WI38 (cell line): ENCODE measurements at regions not wholly inside any gene's neighbourhood (a gene's known extent, or its start where the extent isn't known, plus 50 kb on each side); places are given as distances from the start of the nearest gene placed in this dataset.

ENCODE experiments used
- H3K4me3 ChIP-seq: 2 replicates; pipeline ENCODE4 v1.5.1; 2011; ENCODE audit warnings: low read depth, mild to moderate bottlenecking, control low read depth, low read length
- CTCF ChIP-seq: IDR thresholded peaks from 2 replicates; pipeline ENCODE4 v1.5.1; 2012; ENCODE audit warnings: low read depth, mild to moderate bottlenecking, control low read depth, low read length

- no peak overlapping the region for H3K4me3 ChIP-seq
- TF ChIP-seq CTCF, result no peak
Measured at GRCh38 chr2:4445821-4446220, 742.4 kb downstream of the DCDC2C start.

DNA sequence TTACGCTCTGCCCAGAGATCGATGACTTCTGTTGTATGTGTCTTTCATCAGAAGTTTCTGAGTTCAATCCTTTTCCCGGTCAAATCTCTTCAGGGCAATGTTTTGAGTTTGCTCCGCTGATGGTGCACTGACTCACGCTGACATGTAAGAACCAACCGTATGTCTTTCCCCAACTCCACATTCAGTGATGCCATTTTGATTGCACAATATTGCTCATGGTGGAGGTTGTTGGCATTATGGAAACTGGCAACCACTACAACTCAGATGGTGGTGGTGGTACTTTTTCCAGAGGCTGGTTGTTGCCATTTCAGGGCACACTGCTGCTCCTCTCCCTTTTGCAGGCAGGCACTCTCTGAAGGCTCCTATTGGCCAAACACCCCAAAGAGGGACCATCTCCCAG is 751.5 kb downstream of the DCDC2C start:
- TF ChIP-seq CTCF, result no peak
- H3K4me3 ChIP-seq, result no peak overlapping the region

GRCh38 chr2:4455486-4456155 is 752.2 kb downstream of the DCDC2C start:
- no peak for TF ChIP-seq CTCF
- H3K4me3 ChIP-seq, result no peak overlapping the region

- TF ChIP-seq CTCF, result no peak
Measured at GRCh38 chr2:4464634-4465266, 761.4 kb downstream of the DCDC2C start.

GRCh38 chr2:4465671-4466070 is 762.3 kb downstream of the DCDC2C start:
- no peak overlapping the region for H3K4me3 ChIP-seq
- no peak for TF ChIP-seq CTCF

More at GRCh38 chr2:4464634-4465266, 761.4 kb downstream of the DCDC2C start:
- H3K4me3 ChIP-seq, result no peak overlapping the region

DNA sequence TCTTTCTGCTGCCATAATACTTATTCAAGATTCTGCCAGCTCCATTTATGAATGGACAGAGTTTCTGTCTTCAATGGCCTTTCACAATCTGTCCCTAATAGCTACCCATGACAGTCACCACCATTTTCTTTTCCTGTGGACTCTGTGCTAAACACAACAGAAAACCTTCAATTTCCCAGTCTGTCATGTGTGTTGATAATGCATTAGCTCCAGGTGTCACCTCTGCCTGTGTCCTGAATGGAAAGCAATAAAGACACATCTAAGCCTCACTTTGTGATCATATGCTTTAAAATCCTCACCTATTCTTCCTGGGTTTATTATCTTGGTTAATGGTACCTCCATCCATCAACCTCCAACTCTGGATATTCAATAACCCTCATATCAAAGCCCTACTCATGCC is 772.2 kb downstream of the DCDC2C start:
- no peak overlapping the region for H3K4me3 ChIP-seq
- no peak for TF ChIP-seq CTCF

DNA sequence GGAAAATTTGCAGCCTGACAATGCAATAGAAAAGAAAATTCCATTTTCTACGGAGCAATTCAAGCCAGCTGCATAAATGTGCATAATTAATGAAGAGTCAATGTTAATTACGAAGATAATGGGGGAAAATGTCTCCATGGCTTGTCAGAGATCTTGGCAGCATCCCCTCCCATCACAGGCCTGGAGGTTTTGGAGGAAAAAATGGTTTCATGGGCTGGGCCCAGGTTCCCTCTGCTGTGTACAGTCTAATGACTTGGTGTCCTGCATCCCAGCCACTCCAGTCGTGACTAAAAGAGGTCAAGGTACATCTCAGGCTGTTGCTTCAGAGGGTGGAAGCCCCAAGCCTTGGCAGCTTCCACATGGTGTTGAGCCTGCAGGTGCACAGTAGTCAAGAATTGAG is 779.7 kb downstream of the DCDC2C start:
- no peak for TF ChIP-seq CTCF
- H3K4me3 ChIP-seq, result no peak overlapping the region
